ENCODE measurements at regions not wholly inside any gene's neighbourhood (a gene's known extent, or its start where the extent isn't known, plus 50 kb on each side); places are given as distances from the start of the nearest gene placed in this dataset.

GRCh38 chr3:26114851-26115250, 325.0 kb downstream of the OXSM start:
- peak in 8 of 12 donors; percentile 9 to 38 (median 26) for TF ChIP-seq CTCF (IDR thresholded peaks at IDR 0.05)
- TF ChIP-seq POLR2A (IDR thresholded peaks at IDR 0.05): no peak
